ENCODE measurements at regions not wholly inside any gene's neighbourhood (a gene's known extent, or its start where the extent isn't known, plus 50 kb on each side); places are given as distances from the start of the nearest gene placed in this dataset.

- Histone ChIP-seq H3K27me3 (ENCODE audit: control insufficient read depth, extremely low read depth, insufficient read depth, low read length) (no peaks in the 10 kb centered on the region), H3K4me2 (ENCODE audit: control insufficient read depth, extremely low read depth, insufficient read depth, low read depth, low read length) (no peak overlapping the region), H3K4me1 (ENCODE audit: control insufficient read depth, extremely low read depth, insufficient read depth, low read length) (no peaks in the 10 kb centered on the region), H3K79me2 (ENCODE audit: control insufficient read depth, insufficient read depth, low read length) (no peaks in the 10 kb centered on the region), H3K27ac (ENCODE audit: control insufficient read depth, insufficient read depth, low read length) (no peak overlapping the region), H3K9ac (ENCODE audit: control insufficient read depth, extremely low read depth, insufficient read depth, low read length) (no peak overlapping the region), H3K4me3 (ENCODE audit: control insufficient read depth in 2 of 3, extremely low read depth in 1 of 3, insufficient read depth in 2 of 3, low read depth in 1 of 3, low read length in 3 of 3) (no peak overlapping the region), H3K9me3 (ENCODE audit: control insufficient read depth, low read depth, low read length) (no peaks in the 10 kb centered on the region), H4K20me1 (ENCODE audit: control insufficient read depth, extremely low read depth, insufficient read depth, low read length) (no peaks in the 10 kb centered on the region), H3K36me3 (ENCODE audit: control insufficient read depth in 2 of 2, extremely low read depth in 1 of 2, insufficient read depth in 2 of 2, low read length in 2 of 2) (no peaks in the 10 kb centered on the region), H2AFZ (ENCODE audit: control insufficient read depth, low read length) (no peak overlapping the region), H3K9me1 (ENCODE audit: control insufficient read depth, extremely low read depth, insufficient read depth, low read length) (no peaks in the 10 kb centered on the region)
- DNase-seq (ENCODE audit: low read depth, low spot score), result no peak
- dilution Hi-C loops (cut with MboI; ENCODE audit: extremely low pct_ligation_motif_present, low sequenced_read_pairs), result no loop called here
- FAIRE-seq, result no peak
- TF ChIP-seq CTCF (optimal IDR thresholded peaks at IDR 0.05 in 1 of 3, IDR thresholded peaks at IDR 0.05 in 1 of 3, conservative IDR thresholded peaks at IDR 0.05 in 1 of 3; ENCODE audit: extremely low read depth in 1 of 3, insufficient read depth in 2 of 3, low read length in 3 of 3), result no peak
- no peak for TF ChIP-seq EZH2 (IDR thresholded peaks at IDR 0.05; ENCODE audit: low read length)
Measured at GRCh38 chr17:70499067-70499786, 329.9 kb downstream of the KCNJ2 start.

GRCh38 chr17:70503449-70503848 is 334.1 kb downstream of the KCNJ2 start:
- no peak overlapping the region for H3K4me3 ChIP-seq (ENCODE audit: control insufficient read depth in 2 of 3, extremely low read depth in 1 of 3, insufficient read depth in 2 of 3, low read depth in 1 of 3, low read length in 3 of 3)
- H3K9me1 ChIP-seq (ENCODE audit: control insufficient read depth, extremely low read depth, insufficient read depth, low read length), result no peaks in the 10 kb centered on the region
- H3K27me3 ChIP-seq (ENCODE audit: control insufficient read depth, extremely low read depth, insufficient read depth, low read length), result no peaks in the 10 kb centered on the region
- no peaks in the 10 kb centered on the region for H4K20me1 ChIP-seq (ENCODE audit: control insufficient read depth, extremely low read depth, insufficient read depth, low read length)
- no peak overlapping the region for H3K9ac ChIP-seq (ENCODE audit: control insufficient read depth, extremely low read depth, insufficient read depth, low read length)
- dilution Hi-C loops (cut with MboI; ENCODE audit: extremely low pct_ligation_motif_present, low sequenced_read_pairs), result no loop called here
- FAIRE-seq (no peak), DNase-seq (ENCODE audit: low read depth, low spot score) (no peak)
- no peaks in the 10 kb centered on the region for H3K9me3 ChIP-seq (ENCODE audit: control insufficient read depth, low read depth, low read length)
- H3K4me1 ChIP-seq (ENCODE audit: control insufficient read depth, extremely low read depth, insufficient read depth, low read length), result no peaks in the 10 kb centered on the region
- H2AFZ ChIP-seq (ENCODE audit: control insufficient read depth, low read length), result no peak overlapping the region
- H3K36me3 ChIP-seq (ENCODE audit: control insufficient read depth in 2 of 2, extremely low read depth in 1 of 2, insufficient read depth in 2 of 2, low read length in 2 of 2), result no peaks in the 10 kb centered on the region
- H3K27ac ChIP-seq (ENCODE audit: control insufficient read depth, insufficient read depth, low read length), result no peak overlapping the region
- no peak for TF ChIP-seq EZH2 (IDR thresholded peaks at IDR 0.05; ENCODE audit: low read length)
- TF ChIP-seq CTCF (optimal IDR thresholded peaks at IDR 0.05 in 1 of 3, IDR thresholded peaks at IDR 0.05 in 1 of 3, conservative IDR thresholded peaks at IDR 0.05 in 1 of 3; ENCODE audit: extremely low read depth in 1 of 3, insufficient read depth in 2 of 3, low read length in 3 of 3), result no peak
- no peaks in the 10 kb centered on the region for H3K79me2 ChIP-seq (ENCODE audit: control insufficient read depth, insufficient read depth, low read length)
- H3K4me2 ChIP-seq (ENCODE audit: control insufficient read depth, extremely low read depth, insufficient read depth, low read depth, low read length), result no peak overlapping the region

All from keratinocyte (primary cell).